Activated CD4-positive, alpha-beta T cell treated with anti-CD3 and anti-CD28 coated beads for 36 hours (primary cell): ENCODE measurements at regions not wholly inside any gene's neighbourhood (a gene's known extent, or its start where the extent isn't known, plus 50 kb on each side); places are given as distances from the start of the nearest gene placed in this dataset.

ENCODE experiments used
- ATAC-seq: fragments of 200-7000 bp; cut with Tn5 transposase; one replicate; pipeline ENCODE4 v1.10.0; 2021; ENCODE audit warnings: mild to moderate bottlenecking, moderate library complexity
- CTCF ChIA-PET: fragments of 350-600 bp; sonication (Branson Sonifier 250); formaldehyde crosslinking; loops from one replicate; lab custom pipeline; 2021; ENCODE audit warnings: antibody characterized with exemption; lab: Charles Lee
- POLR2A ChIA-PET: fragments of 350-600 bp; sonication (Branson Sonifier 250); formaldehyde crosslinking; loops from one replicate; lab custom pipeline; 2021; ENCODE audit warnings: antibody characterized with exemption, inconsistent platforms; lab: Charles Lee
- DNase-seq: peaks from one replicate; pipeline ENCODE4 v3.0.0-alpha.2; 2020
- H3K27ac Mint-ChIP-seq: one replicate; pipeline ENCODE4 v1.8.0; 2021; ENCODE audit warnings: mixed read lengths
- H3K27me3 Mint-ChIP-seq: one replicate; pipeline ENCODE4 v1.8.0; 2021; ENCODE audit warnings: mixed read lengths
- H3K36me3 Mint-ChIP-seq: one replicate; pipeline ENCODE4 v1.8.0; 2021; ENCODE audit warnings: low read depth, mixed read lengths
- H3K4me1 Mint-ChIP-seq: one replicate; pipeline ENCODE4 v1.8.0; 2021; ENCODE audit warnings: mixed read lengths
- H3K4me3 Mint-ChIP-seq: one replicate; pipeline ENCODE4 v1.8.0; 2021; ENCODE audit warnings: mild to moderate bottlenecking, moderate library complexity, mixed read lengths
- H3K9me3 Mint-ChIP-seq: one replicate; pipeline ENCODE4 v1.8.0; 2021; ENCODE audit warnings: low read depth, mixed read lengths
- intact Hi-C, 2 experiments: fragments of 100-400 bp; cut with DNase I in 1 of 2; cut with micrococcal nuclease in 1 of 2; formaldehyde crosslinking; loops; one replicate each; pipeline versions ENCODE4 v1.14.2 to v1.15.1; 2022 to 2024; cut with DNase I, micrococcal nuclease

DNA sequence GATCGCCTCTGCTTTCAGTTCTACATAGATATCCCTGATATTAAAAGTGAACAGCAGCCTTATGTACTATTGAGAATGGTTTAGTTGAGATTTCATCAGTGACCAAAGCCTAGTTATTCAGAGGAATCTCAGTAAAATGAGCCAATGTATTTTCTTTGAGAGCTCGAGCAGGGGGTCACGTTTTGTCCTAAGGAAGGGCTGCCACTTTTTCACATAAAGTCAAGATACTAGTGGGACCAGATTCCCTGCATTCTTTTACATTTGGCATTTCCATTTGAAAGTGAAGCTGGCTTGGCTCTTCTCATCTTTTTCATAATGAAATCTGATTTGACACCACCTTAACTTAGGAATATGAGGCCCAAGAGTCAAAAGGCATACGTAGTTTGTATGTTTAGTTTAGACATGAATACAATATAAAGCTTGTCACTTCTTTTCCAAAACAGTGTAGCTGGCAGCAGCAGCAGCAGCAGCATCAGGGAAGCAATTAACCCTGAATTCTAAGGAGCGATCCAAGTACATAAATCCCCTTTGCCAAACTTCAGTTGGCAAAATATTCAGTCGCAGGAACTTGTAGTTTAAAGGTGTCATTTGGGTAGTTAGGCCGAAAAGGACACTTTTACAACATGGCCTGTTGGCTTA, 1752.2 kb upstream of the PCDH20 start:
- intact Hi-C loops = no loop called here
- ATAC-seq = no peak
- H3K36me3 Mint-ChIP-seq = no peaks in the 10 kb centered on the region
- DNase-seq = no peak
- H3K27me3 Mint-ChIP-seq = no peaks in the 10 kb centered on the region
- H3K4me3 Mint-ChIP-seq = no peak overlapping the region
- ChIA-PET POLR2A (interaction anchor here (0.6 kb wide), 1 partner anchor 119 kb away, joined by 3 read pairs; no protein-coding TSS in a partner anchor), CTCF (no interaction called here)
- no peaks in the 10 kb centered on the region for H3K4me1 Mint-ChIP-seq
- H3K27ac Mint-ChIP-seq = no peak overlapping the region
- peaks cover 4% of the 10 kb centered on the region for H3K9me3 Mint-ChIP-seq

DNA sequence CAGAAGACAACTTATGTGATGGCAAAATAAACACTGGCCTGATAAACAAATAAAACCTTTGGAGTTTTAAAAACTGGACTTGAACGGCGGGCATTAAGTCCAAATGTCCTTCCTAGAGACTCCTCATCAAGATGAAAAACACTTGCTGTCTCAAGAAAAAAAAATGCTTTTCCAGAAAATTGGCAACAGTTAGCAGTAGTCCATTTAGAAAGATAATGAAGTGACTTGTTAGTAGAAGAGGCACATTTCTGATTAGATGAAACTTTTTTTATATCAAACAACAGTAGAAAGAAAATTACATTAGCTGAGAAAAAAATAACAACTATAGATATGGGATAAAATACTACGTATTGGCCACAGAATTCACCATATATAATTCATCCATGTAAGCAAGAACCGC, 1750.7 kb upstream of the PCDH20 start:
- Mint-ChIP-seq H3K27ac (no peak overlapping the region), H3K4me3 (no peak overlapping the region), H3K9me3 (peaks cover 7% of the 10 kb centered on the region), H3K27me3 (no peaks in the 10 kb centered on the region), H3K36me3 (no peaks in the 10 kb centered on the region), H3K4me1 (no peaks in the 10 kb centered on the region)
- no peak for DNase-seq
- no peak for ATAC-seq
- intact Hi-C loops = no loop called here
- POLR2A ChIA-PET = no interaction called here
- CTCF ChIA-PET = no interaction called here

DNA sequence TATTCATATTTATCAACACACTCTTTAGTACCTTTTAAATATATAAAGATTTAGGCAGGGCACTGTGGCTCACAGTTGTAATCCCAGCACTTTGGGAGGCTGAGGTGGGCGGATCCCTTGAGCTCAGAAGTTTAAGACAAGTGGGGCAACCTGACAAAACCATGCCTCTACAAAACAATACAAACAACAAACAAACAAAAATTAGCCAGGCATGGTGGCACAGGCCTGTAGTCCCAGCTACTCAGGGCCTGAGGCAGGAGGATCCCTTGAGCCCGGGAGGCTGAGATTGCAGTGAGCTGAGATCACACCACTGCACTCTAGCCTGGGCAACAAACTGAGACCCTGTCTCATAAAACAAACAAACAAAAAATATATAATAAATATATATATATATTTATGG, 1748.3 kb upstream of the PCDH20 start:
- POLR2A ChIA-PET = no interaction called here
- ATAC-seq = no peak
- DNase-seq = no peak
- Mint-ChIP-seq H3K27me3 (no peaks in the 10 kb centered on the region), H3K27ac (no peak overlapping the region), H3K4me3 (no peak overlapping the region), H3K36me3 (no peaks in the 10 kb centered on the region), H3K9me3 (peaks cover 7% of the 10 kb centered on the region), H3K4me1 (no peaks in the 10 kb centered on the region)
- CTCF ChIA-PET = no interaction called here
- intact Hi-C loops = no loop called here

DNA sequence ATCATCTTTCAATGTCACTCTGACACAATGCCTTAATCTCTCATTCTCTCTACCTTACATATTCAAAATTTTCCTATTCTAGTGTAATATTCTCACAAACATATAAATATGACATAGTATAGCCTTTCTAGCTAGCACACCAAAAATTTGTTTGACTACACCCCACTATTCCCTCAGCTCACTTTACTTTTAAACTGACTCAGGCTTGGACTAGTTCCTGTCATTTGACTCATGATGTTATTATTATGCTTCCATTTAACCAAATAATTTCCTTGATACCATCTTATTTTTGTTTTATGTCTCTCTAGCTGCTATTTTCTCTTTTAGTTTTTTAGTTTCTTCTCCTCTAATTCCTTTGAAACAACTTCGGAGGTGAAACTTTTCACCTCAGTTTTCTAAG, 1745.6 kb upstream of the PCDH20 start:
- Mint-ChIP-seq H3K27ac (no peak overlapping the region), H3K27me3 (no peaks in the 10 kb centered on the region), H3K9me3 (peaks cover 15% of the 10 kb centered on the region), H3K4me1 (no peaks in the 10 kb centered on the region), H3K36me3 (no peaks in the 10 kb centered on the region), H3K4me3 (no peak overlapping the region)
- ChIA-PET CTCF (interaction anchor here (1.2 kb wide), 1 partner anchor 785 kb away, joined by 3 read pairs; no protein-coding TSS in a partner anchor), POLR2A (no interaction called here)
- ATAC-seq = no peak
- DNase-seq = no peak
- intact Hi-C loops = no loop called here

DNA sequence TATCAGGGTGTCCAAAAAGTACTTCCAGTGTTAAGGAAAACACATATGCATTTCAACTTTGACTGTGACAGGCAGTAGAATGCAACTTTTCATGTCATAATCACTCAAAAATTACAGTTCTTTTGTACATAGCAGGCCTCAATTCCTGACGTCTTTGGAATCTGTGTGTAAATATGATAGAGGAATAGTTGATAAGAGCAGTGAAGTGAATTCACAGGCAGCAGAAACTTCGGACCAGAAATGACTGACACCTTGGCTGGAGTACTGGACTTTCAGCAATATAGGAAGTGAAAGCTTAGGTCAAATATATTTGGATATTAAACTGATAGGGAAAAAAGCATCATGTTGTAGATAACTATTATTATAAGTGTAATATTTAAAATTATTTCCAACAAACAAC, 1741.2 kb upstream of the PCDH20 start:
- no peak overlapping the region for H3K27ac Mint-ChIP-seq
- DNase-seq (no peak), ATAC-seq (no peak)
- no peak overlapping the region for H3K4me3 Mint-ChIP-seq
- ChIA-PET POLR2A (no interaction called here), CTCF (no interaction called here)
- peaks cover 15% of the 10 kb centered on the region for H3K9me3 Mint-ChIP-seq
- no peaks in the 10 kb centered on the region for H3K4me1 Mint-ChIP-seq
- no peaks in the 10 kb centered on the region for H3K27me3 Mint-ChIP-seq
- no peaks in the 10 kb centered on the region for H3K36me3 Mint-ChIP-seq
- intact Hi-C loops = no loop called here

DNA sequence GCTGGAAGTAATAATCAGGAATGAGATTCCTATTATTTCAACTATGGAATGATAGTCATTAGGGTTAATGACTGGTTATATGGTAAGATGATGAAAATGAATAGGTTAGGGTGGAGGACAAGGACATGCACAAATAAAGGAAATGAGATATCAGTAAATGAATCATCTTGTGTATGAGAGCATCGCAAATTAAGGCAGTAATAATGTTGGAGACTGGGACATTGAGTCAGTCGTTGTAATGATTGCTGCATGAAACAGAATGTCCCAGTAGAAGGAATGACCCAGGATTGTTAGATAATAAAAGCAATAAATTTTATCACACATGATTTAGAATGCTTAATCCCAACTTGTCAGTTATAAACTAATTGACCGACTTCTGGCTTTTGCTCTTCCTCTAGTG, 1733.7 kb upstream of the PCDH20 start:
- Mint-ChIP-seq H3K27ac (no peak overlapping the region), H3K9me3 (peaks cover 15% of the 10 kb centered on the region)

DNA sequence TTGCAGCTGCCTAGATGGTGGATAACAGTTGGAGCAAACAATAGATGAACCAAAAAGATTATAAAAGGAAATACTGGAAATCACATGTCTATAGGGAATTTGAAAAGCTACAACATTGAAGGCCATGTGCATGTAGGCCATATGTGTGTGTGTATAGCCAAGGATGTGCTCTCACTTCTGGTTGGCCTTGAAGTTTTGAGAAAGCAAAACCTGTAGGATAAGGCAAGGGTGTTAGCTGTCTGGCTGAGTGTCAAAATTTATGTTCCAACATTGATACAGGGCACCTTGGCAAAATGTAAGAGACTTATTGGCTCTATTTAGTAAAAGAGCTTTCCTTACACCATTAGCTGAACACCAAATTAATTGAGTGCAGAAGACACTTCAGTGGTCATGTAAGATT, 1723.6 kb upstream of the PCDH20 start:
- no peaks in the 10 kb centered on the region for H3K4me1 Mint-ChIP-seq
- ChIA-PET CTCF (no interaction called here), POLR2A (no interaction called here)
- no peak overlapping the region for H3K4me3 Mint-ChIP-seq
- H3K27ac Mint-ChIP-seq = no peak overlapping the region
- no peak for DNase-seq
- no peaks in the 10 kb centered on the region for H3K36me3 Mint-ChIP-seq
- H3K9me3 Mint-ChIP-seq = peaks cover 6% of the 10 kb centered on the region
- no peaks in the 10 kb centered on the region for H3K27me3 Mint-ChIP-seq
- ATAC-seq = no peak
- intact Hi-C loops = no loop called here

More for the DNA sequence above, 1733.7 kb upstream of the PCDH20 start:
- H3K36me3 Mint-ChIP-seq = no peaks in the 10 kb centered on the region
- no peak for ATAC-seq
- ChIA-PET POLR2A (no interaction called here), CTCF (no interaction called here)
- DNase-seq = no peak
- no peak overlapping the region for H3K4me3 Mint-ChIP-seq
- H3K4me1 Mint-ChIP-seq = no peaks in the 10 kb centered on the region
- intact Hi-C loops = no loop called here
- H3K27me3 Mint-ChIP-seq = no peaks in the 10 kb centered on the region

DNA sequence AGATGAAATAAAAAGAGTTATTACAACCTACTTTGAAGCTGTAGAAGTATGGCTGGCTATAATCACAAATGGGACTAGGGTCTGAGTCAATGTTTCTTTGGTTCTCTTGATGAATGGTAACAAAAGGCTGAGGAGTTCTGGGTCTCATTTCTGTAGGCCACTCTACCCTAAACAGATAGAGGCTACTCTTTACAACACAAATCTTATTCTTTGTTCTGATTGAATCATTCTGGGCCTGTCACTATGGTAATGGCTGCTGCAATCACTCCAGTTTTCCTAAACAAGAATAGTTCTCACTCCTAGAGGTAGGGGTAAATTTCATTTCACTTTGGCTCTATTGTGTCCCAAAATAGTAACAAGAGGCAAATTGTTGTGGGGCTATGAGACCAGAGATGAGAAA, 1714.3 kb upstream of the PCDH20 start:
- Mint-ChIP-seq H3K27me3 (no peaks in the 10 kb centered on the region), H3K4me3 (no peak overlapping the region), H3K36me3 (no peaks in the 10 kb centered on the region), H3K27ac (no peak overlapping the region), H3K4me1 (no peaks in the 10 kb centered on the region), H3K9me3 (peaks cover 4% of the 10 kb centered on the region)
- ATAC-seq (no peak), DNase-seq (no peak)
- POLR2A ChIA-PET = no interaction called here
- intact Hi-C loops = no loop called here
- CTCF ChIA-PET = interaction anchor here (0.6 kb wide), 1 partner anchor 608 kb away, joined by 3 read pairs; no protein-coding TSS in a partner anchor

DNA sequence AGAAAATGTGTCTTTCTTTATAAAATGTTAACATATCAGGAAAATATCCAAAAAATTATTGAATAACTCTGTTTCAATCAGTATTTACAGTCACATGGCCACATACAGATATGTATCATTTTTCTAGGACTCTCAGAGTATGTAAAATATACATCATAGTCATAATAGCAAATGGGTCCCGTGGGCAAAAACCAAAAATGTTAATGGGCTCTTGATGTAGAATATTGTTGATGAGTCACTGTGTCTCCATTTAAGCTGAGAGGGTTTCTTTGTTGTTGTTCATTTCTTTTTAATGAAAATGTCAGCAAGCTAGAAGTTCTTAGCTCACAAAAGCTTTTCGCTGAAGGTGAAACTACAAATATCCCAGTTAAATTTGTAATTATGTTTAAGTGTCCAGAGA, 1713.1 kb upstream of the PCDH20 start:
- Mint-ChIP-seq H3K36me3 (no peaks in the 10 kb centered on the region), H3K4me1 (no peaks in the 10 kb centered on the region), H3K27ac (no peak overlapping the region), H3K27me3 (no peaks in the 10 kb centered on the region), H3K4me3 (no peak overlapping the region), H3K9me3 (peaks cover 4% of the 10 kb centered on the region)
- ChIA-PET POLR2A (no interaction called here), CTCF (interaction anchor here (0.6 kb wide), 1 partner anchor 289 kb away, joined by 3 read pairs; no protein-coding TSS in a partner anchor)
- intact Hi-C loops = no loop called here
- no peak for ATAC-seq
- DNase-seq = no peak

DNA sequence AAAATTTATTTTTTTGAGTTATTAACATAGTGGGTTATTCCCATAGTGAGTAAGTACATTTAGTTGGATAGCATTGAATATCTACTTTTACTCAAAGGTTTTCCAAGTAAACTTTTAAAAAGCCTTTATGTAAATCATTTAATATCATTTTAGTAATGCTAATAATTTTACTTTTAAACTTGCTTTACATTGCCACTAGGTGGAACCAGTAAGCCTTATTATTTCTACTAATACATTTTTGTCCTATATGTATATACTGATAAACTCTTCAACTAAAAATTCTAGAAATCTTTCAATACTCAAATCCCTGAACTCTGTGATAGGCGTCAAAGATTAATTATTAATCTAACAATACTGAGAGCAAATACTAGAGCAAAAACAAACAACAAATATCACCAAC, 1709.2 kb upstream of the PCDH20 start:
- H3K27me3 Mint-ChIP-seq = no peaks in the 10 kb centered on the region
- intact Hi-C loops = no loop called here

DNA sequence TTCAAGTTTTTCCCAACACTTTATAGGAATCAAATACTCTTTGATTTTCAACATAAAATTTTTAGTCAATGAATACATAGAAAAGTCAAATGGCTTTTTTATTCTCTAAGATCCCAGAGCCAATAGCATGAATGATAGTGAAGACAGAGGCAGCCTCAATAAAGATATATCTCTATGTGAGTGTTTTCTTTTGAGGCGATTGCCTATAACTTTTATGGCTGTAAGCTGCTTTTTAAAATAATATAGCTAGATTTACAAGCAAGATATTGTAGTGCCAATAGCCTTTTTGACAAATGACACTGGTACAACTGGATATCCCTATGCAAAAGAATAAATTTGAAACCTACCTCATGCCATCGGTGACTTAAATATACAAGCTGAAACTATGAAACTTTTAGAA, 1705.2 kb upstream of the PCDH20 start:
- no peak overlapping the region for H3K4me3 Mint-ChIP-seq
- POLR2A ChIA-PET = no interaction called here
- H3K27ac Mint-ChIP-seq = no peak overlapping the region
- intact Hi-C loops = no loop called here
- no peaks in the 10 kb centered on the region for H3K27me3 Mint-ChIP-seq
- H3K9me3 Mint-ChIP-seq = no peaks in the 10 kb centered on the region
- no peaks in the 10 kb centered on the region for H3K36me3 Mint-ChIP-seq
- CTCF ChIA-PET = no interaction called here
- H3K4me1 Mint-ChIP-seq = no peaks in the 10 kb centered on the region
- no peak for DNase-seq
- no peak for ATAC-seq

More for the DNA sequence above, 1709.2 kb upstream of the PCDH20 start:
- Mint-ChIP-seq H3K9me3 (peaks cover 4% of the 10 kb centered on the region), H3K4me1 (no peaks in the 10 kb centered on the region), H3K4me3 (no peak overlapping the region), H3K36me3 (no peaks in the 10 kb centered on the region), H3K27ac (no peak overlapping the region)
- POLR2A ChIA-PET = no interaction called here
- CTCF ChIA-PET = no interaction called here
- DNase-seq = no peak
- ATAC-seq = no peak

DNA sequence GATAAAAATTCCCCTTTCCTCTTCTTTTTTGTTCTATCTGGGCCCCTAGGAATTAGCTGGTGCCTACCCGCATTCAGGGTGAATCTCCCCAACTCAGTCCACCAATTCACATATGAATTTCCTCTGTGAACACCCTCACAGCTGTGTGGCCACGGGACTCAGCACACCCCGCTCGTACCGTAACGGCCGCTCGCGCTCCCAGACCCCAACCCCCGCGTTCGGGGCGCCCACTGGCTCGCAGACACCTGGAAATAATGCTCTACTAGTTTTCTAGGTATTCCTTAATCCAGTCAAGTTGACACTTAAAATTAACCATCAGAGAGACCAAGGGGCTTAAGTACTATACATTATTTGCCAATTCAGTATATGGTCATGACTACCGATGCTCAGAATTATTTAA, 1702.1 kb upstream of the PCDH20 start:
- no peak for ATAC-seq
- CTCF ChIA-PET = no interaction called here
- H3K27ac Mint-ChIP-seq = no peak overlapping the region

More for the DNA sequence above, 1702.1 kb upstream of the PCDH20 start:
- Mint-ChIP-seq H3K4me3 (no peak overlapping the region), H3K9me3 (peaks cover 2% of the 10 kb centered on the region), H3K27me3 (no peaks in the 10 kb centered on the region), H3K36me3 (no peaks in the 10 kb centered on the region), H3K4me1 (no peaks in the 10 kb centered on the region)
- intact Hi-C loops = no loop called here
- POLR2A ChIA-PET = no interaction called here
- DNase-seq = no peak
